ENCODE measurements at regions not wholly inside any gene's neighbourhood (a gene's known extent, or its start where the extent isn't known, plus 50 kb on each side); places are given as distances from the start of the nearest gene placed in this dataset.

DNA sequence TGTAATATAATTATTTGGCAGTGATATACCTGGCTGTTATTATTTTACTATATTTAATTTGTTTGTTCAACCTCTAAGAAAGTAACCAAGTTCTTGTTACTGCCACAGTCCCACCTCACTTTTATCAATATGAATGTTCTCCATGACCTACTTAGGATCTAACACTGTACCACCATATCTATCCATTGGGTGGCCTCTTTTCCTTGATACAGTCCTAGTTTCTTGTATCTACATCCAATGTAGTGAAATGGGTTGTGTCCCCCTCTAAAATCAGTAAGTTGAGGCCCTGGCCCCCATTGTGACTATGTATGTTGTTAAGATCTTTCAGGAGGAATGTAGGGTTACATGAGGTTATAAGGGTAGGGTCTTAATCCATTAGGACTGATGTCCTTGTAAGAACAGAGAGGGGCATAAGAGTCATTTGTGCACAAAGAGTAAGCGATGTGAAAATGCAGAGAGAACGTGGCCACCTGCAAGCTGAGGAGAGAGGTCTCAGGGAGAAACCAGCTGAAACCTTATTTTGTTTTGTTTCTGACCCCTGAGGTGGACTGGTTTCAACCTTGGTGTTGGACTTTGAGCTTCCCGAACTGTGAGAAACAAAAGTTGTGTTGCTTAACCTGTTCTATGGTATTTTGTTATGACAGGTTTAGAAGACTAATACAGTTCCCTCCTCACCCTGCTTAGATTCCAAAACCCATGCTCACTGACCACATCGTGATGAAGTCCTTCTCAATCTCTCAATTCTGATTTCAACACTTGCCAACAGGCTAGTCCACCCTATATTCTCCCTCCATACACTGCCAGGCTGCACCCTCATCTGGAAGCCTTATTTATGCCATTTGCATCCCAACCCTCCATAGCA lies 387.3 kb upstream of the EPHA7 start:
- TF ChIP-seq EZH2phosphoT487 (IDR thresholded peaks at IDR 0.05) (no peak), EZH2 (IDR thresholded peaks at IDR 0.05) (no peak)
- TF ChIP-seq, protein P1, sequence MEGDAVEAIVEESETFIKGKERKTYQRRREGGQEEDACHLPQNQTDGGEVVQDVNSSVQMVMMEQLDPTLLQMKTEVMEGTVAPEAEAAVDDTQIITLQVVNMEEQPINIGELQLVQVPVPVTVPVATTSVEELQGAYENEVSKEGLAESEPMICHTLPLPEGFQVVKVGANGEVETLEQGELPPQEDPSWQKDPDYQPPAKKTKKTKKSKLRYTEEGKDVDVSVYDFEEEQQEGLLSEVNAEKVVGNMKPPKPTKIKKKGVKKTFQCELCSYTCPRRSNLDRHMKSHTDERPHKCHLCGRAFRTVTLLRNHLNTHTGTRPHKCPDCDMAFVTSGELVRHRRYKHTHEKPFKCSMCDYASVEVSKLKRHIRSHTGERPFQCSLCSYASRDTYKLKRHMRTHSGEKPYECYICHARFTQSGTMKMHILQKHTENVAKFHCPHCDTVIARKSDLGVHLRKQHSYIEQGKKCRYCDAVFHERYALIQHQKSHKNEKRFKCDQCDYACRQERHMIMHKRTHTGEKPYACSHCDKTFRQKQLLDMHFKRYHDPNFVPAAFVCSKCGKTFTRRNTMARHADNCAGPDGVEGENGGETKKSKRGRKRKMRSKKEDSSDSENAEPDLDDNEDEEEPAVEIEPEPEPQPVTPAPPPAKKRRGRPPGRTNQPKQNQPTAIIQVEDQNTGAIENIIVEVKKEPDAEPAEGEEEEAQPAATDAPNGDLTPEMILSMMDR (IDR thresholded peaks at IDR 0.05), result no peak

Data from neural progenitor cell (in vitro differentiated cells).